Calu3 (cell line): ENCODE measurements at regions not wholly inside any gene's neighbourhood (a gene's known extent, or its start where the extent isn't known, plus 50 kb on each side); places are given as distances from the start of the nearest gene placed in this dataset.

Source experiments
- BruUV-seq: library from RNA; stranded (reverse); fragments of 400-500 nt; replicated peaks from 2 replicates; lab custom pipeline; 2021; lab: Mats Ljungman, UMichigan
- CTCF ChIA-PET: fragments of 300-600 bp; sonication (Branson Sonifier 250); formaldehyde crosslinking; loops from one replicate; lab custom pipeline; 2022; ENCODE audit warnings: antibody characterized with exemption; lab: Charles Lee
- DNase-seq: peaks from one replicate; pipeline ENCODE4 v3.0.0; 2022
- H3K27ac Mint-ChIP-seq: one replicate; pipeline ENCODE4 v1.8.0; 2022; ENCODE audit warnings: mixed read lengths; ENCODE audit not compliant: unreplicated experiment
- H3K27me3 Mint-ChIP-seq: one replicate; pipeline ENCODE4 v1.8.0; 2022; ENCODE audit warnings: mixed read lengths; ENCODE audit not compliant: unreplicated experiment
- H3K36me3 Mint-ChIP-seq: one replicate; pipeline ENCODE4 v1.8.0; 2022; ENCODE audit warnings: mild to moderate bottlenecking, moderate library complexity, mixed read lengths; ENCODE audit not compliant: insufficient read depth, unreplicated experiment
- H3K4me1 Mint-ChIP-seq: one replicate; pipeline ENCODE4 v1.8.0; 2022; ENCODE audit warnings: mild to moderate bottlenecking, low read depth, mixed read lengths; ENCODE audit not compliant: unreplicated experiment
- H3K4me3 Mint-ChIP-seq: one replicate; pipeline ENCODE4 v1.8.0; 2022; ENCODE audit warnings: mild to moderate bottlenecking, low read depth, moderate library complexity, mixed read lengths; ENCODE audit not compliant: unreplicated experiment
- H3K9me3 Mint-ChIP-seq: one replicate; pipeline ENCODE4 v1.8.0; 2022; ENCODE audit warnings: low read depth, mixed read lengths; ENCODE audit not compliant: unreplicated experiment
- CTCF ChIP-seq: fragments of 200-600 bp; IDR thresholded peaks from one replicate; pipeline ENCODE4 v1.8.0; 2022; ENCODE audit warnings: antibody characterized with exemption; ENCODE audit not compliant: unreplicated experiment
- intact Hi-C: fragments of 100-400 bp; cut with micrococcal nuclease; formaldehyde crosslinking; loops from one replicate; pipeline ENCODE4 v1.10.0; 2022; ENCODE audit not compliant: unreplicated experiment

- H3K9me3 Mint-ChIP-seq: no peaks in the 10 kb centered on the region
- CTCF ChIA-PET: no interaction called here
- H3K4me1 Mint-ChIP-seq: no peaks in the 10 kb centered on the region
- no peaks in the 10 kb centered on the region for H3K27me3 Mint-ChIP-seq
- no peak overlapping the region for H3K4me3 Mint-ChIP-seq
- H3K27ac Mint-ChIP-seq: no peak overlapping the region
- no peaks in the 10 kb centered on the region for H3K36me3 Mint-ChIP-seq
- BruUV-seq: no TSS peak
- no peak for TF ChIP-seq CTCF
- intact Hi-C loops: loop anchor here (2.0 kb wide), 1 partner anchor 18 kb away; no protein-coding TSS in a partner anchor
- DNase-seq: no peak
Measured at GRCh38 chr3:84042399-84043106, 916.2 kb upstream of the CADM2 start.

GRCh38 chr3:84066915-84067314, 891.9 kb upstream of the CADM2 start:
- no peak for TF ChIP-seq CTCF
- intact Hi-C loops: no loop called here
- Mint-ChIP-seq H3K9me3 (no peaks in the 10 kb centered on the region), H3K4me3 (no peak overlapping the region), H3K27ac (no peak overlapping the region), H3K36me3 (no peaks in the 10 kb centered on the region), H3K4me1 (no peaks in the 10 kb centered on the region), H3K27me3 (no peaks in the 10 kb centered on the region)
- BruUV-seq: no TSS peak
- DNase-seq: no peak
- CTCF ChIA-PET: no interaction called here

DNA sequence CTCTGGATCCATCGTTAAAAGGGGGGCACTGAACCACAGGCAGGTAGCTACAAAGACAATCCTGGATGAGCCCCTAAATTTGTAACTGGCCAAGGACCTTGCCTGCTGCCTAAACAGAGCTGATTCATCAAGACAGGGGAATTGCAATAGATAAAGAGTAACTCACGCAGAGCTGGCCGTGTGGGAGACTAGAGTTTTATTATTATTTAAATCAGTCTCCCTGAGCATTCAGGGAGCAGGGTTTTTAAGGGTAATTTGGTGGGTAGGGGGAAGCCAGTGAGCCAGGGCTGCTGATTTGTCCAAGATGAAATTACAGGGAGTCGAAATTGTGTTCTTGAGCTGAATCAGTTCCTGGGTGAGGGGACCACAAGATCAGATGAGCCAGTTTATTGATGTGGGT, 885.1 kb upstream of the CADM2 start:
- no TSS peak for BruUV-seq
- intact Hi-C loops: no loop called here
- Mint-ChIP-seq H3K4me3 (no peak overlapping the region), H3K27me3 (no peaks in the 10 kb centered on the region), H3K36me3 (no peaks in the 10 kb centered on the region), H3K27ac (no peak overlapping the region), H3K9me3 (peaks cover 11% of the 10 kb centered on the region), H3K4me1 (no peaks in the 10 kb centered on the region)
- CTCF ChIA-PET: no interaction called here
- TF ChIP-seq CTCF: no peak
- no peak for DNase-seq

GRCh38 chr3:84074767-84075166, 884.0 kb upstream of the CADM2 start:
- TF ChIP-seq CTCF: no peak
- no peaks in the 10 kb centered on the region for H3K36me3 Mint-ChIP-seq
- DNase-seq: no peak
- no peak overlapping the region for H3K4me3 Mint-ChIP-seq
- BruUV-seq: no TSS peak
- peaks cover 11% of the 10 kb centered on the region for H3K9me3 Mint-ChIP-seq
- CTCF ChIA-PET: no interaction called here
- intact Hi-C loops: no loop called here
- no peak overlapping the region for H3K27ac Mint-ChIP-seq
- no peaks in the 10 kb centered on the region for H3K27me3 Mint-ChIP-seq
- H3K4me1 Mint-ChIP-seq: no peaks in the 10 kb centered on the region
